ENCODE measurements at regions not wholly inside any gene's neighbourhood (a gene's known extent, or its start where the extent isn't known, plus 50 kb on each side); places are given as distances from the start of the nearest gene placed in this dataset.
"Not testable (repeated sequence)": the region's sequence is repeated elsewhere in the genome, so short reads cannot be mapped to it uniquely, and the experiment has no call there.

DNA sequence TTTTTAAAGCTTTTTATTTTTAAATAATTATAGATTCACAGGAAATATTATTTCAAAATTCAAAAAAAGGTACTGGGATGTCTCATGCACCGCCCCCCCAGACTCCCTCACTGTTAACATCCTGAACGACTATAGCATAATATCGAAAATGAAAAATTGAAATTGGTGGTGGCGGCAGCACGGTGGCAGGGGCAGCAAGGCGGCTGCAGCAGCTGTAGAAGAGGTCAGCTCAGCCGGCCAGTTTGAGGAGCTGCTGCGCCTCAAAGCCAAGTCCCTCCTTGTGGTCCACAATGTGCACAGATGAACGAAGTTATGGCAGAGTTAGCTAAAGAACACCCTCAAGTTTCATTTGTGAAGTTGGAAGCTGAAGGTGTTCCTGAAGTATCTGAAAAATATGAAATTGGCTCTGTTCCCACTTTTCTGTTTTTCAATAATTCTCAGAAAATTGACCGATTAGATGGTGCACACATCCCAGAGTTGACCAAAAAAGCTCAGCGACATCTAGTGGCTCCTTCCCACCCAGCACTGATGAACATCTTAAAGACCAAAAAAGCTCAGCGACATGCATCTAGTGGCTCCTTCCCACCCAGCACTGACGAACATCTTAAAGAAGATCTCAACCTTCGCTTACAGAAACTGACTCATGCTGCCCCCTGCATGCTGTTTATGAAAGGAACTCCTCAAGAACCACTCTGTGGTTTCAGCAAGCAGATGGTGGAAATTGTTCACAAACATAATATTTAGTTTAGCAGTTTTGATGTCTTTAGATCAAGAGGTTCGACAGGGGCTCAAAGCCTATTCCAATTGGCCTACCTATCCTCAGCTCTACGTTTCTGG, 100.8 kb downstream of the FAM217A start:
- TF ChIP-seq, protein P1, sequence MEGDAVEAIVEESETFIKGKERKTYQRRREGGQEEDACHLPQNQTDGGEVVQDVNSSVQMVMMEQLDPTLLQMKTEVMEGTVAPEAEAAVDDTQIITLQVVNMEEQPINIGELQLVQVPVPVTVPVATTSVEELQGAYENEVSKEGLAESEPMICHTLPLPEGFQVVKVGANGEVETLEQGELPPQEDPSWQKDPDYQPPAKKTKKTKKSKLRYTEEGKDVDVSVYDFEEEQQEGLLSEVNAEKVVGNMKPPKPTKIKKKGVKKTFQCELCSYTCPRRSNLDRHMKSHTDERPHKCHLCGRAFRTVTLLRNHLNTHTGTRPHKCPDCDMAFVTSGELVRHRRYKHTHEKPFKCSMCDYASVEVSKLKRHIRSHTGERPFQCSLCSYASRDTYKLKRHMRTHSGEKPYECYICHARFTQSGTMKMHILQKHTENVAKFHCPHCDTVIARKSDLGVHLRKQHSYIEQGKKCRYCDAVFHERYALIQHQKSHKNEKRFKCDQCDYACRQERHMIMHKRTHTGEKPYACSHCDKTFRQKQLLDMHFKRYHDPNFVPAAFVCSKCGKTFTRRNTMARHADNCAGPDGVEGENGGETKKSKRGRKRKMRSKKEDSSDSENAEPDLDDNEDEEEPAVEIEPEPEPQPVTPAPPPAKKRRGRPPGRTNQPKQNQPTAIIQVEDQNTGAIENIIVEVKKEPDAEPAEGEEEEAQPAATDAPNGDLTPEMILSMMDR (conservative IDR thresholded peaks at IDR 0.05; ENCODE audit: low read depth, low read length): peak; percentile 80
- H3K4me3 ChIP-seq (ENCODE audit: low read length): no peak overlapping the region
- DNase-seq (ENCODE audit: low read depth): peak; percentile 56

DNA sequence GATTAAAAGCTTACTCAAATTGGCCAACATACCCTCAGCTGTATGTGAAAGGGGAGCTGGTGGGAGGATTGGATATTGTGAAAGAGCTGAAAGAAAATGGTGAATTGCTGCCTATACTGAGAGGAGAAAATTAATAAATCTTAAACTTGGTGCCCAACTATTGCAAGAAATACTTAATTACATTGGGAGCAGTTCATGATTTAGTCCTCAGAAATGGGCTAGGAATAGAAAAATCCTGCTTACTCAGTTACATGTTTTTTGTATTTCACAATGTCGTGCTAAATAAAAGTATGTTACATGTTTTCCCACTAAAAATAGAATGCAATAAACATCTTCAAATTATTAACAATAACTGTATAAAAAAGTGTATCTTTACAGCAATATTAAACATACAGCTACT, 100.0 kb downstream of the FAM217A start:
- H3K4me3 ChIP-seq (ENCODE audit: low read length); DNase-seq (ENCODE audit: low read depth): not testable (repeated sequence)

GRCh38 chr6:3981917-3982316, 97.0 kb downstream of the FAM217A start:
- H3K4me3 ChIP-seq (ENCODE audit: low read length): no peak overlapping the region
- TF ChIP-seq, protein P1 (conservative IDR thresholded peaks at IDR 0.05; ENCODE audit: low read depth, low read length): no peak
- DNase-seq (ENCODE audit: low read depth): no peak

DNA sequence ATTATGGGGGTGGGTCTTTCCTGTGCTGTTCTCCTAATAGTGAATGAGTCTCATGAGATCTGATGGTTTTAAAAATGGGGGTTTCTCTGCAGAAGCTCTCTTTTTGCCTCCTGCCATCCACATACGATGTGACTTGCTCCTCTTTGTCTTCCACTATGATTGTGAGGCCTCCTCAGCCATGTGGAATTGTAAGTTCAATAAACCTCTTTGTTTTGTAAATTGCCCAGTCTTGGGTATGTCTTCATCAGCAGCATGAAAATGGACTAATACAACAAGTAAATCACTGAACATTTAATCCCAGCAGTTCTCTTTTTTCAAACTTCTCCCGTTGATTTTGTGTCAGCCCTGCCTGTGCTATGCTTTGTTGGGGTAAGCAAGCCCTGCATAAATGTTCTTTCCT, 95.2 kb downstream of the FAM217A start:
- DNase-seq (ENCODE audit: low read depth): no peak
- H3K4me3 ChIP-seq (ENCODE audit: low read length): no peak overlapping the region
- TF ChIP-seq, protein P1 (conservative IDR thresholded peaks at IDR 0.05; ENCODE audit: low read depth, low read length): no peak

DNA sequence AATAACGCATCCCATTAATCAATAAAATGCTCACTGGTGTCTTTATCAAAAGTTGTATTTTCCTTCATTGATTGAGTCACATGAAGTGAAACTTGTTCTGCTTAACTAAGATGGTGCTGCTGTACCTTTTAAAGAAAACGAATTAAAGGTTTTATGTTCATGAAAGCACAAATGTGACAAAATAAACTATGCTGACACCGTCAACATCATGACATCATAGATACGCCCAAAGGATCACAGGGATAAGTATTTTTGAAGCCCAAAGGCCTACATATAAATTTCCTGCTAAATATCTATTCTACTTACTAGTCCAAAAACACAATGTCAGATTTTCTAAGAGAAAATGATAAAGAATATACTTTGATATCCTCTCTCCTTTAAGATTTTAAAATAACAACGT, 94.4 kb downstream of the FAM217A start:
- TF ChIP-seq, protein P1 (conservative IDR thresholded peaks at IDR 0.05; ENCODE audit: low read depth, low read length): no peak
- no peak for DNase-seq (ENCODE audit: low read depth)
- H3K4me3 ChIP-seq (ENCODE audit: low read length): no peak overlapping the region

DNA sequence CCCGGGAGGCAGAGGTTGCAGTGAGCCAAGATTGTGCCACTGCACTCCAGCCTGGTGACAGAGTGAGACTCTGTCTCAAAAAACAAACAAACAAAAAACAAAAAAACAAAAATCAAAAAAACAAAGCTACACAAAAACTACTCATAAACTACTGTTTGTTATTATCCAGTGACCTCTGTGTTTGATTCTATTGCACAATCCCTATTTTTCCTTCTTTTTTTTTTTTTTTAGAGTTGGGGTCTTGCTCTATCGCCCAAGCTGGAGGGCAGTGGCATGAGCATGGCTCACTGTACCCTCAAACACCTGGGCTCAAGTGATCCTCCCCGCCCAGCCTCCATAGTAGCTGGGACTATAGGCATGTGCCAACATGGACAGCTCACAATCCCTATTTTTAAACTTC, 92.7 kb downstream of the FAM217A start:
- DNase-seq (ENCODE audit: low read depth): no peak
- TF ChIP-seq, protein P1 (conservative IDR thresholded peaks at IDR 0.05; ENCODE audit: low read depth, low read length): no peak
- no peak overlapping the region for H3K4me3 ChIP-seq (ENCODE audit: low read length)

- DNase-seq (ENCODE audit: low read depth): peak; percentile 21
- TF ChIP-seq, protein P1 (conservative IDR thresholded peaks at IDR 0.05; ENCODE audit: low read depth, low read length): no peak
Measured at GRCh38 chr6:3987053-3987452, 91.9 kb downstream of the FAM217A start.

More at GRCh38 chr6:3987053-3987452, 91.9 kb downstream of the FAM217A start:
- no peak overlapping the region for H3K4me3 ChIP-seq (ENCODE audit: low read length)

Data from retinal pigment epithelial cell (primary cell).